CMK (cell line): ENCODE measurements at regions not wholly inside any gene's neighbourhood (a gene's known extent, or its start where the extent isn't known, plus 50 kb on each side); places are given as distances from the start of the nearest gene placed in this dataset.
A peak's percentile ranks its signal among the peaks of the same experiment; 100 is the strongest.
"Not testable (repeated sequence)": the region's sequence is repeated elsewhere in the genome, so short reads cannot be mapped to it uniquely, and the experiment has no call there.

Experiments
- DNase-seq: peaks from one replicate; pipeline ENCODE4 v3.0.0-alpha.2; 2010; ENCODE audit warnings: low read depth

DNA sequence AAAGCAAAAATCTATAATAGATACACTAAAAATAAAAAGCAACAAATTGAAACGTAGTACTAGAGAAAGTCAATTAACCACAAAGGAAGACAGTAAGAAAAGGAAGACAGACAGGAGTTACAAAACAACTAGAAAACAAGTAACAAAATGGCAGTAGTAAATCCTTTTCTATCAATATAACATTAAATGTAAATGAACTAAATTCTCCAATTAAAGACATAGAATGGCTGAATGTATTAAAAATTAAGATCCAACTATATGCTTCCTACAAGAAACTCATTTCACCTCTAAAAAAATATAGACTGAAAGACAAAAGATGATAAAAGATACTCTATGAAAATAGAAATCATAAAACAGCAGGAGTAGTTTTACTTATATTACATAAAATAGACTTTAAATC is 79.1 kb downstream of the CTH start:
- no peak for DNase-seq

- DNase-seq, result no peak
Observed at GRCh38 chr1:70495370-70495769, 84.3 kb downstream of the CTH start.

DNA sequence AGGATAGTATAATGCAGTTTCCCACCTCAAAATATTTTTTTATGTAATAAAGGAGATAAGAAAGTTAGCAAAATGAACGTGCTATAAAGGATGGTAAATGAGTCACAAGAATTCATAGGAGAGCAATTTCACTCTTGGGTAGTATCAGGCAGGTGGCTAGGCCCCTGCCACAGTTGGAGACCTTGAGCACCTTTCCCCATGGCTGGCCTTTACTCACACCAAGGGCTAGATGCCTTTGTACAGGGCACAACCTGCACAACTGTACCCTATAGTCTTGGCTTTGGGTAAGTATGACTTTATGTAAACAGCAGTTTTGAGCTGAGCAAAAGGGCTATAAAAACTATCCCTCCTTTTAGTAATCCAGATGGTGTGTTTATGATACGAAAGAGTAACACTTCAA is 85.1 kb downstream of the CTH start:
- DNase-seq, result no peak

DNA sequence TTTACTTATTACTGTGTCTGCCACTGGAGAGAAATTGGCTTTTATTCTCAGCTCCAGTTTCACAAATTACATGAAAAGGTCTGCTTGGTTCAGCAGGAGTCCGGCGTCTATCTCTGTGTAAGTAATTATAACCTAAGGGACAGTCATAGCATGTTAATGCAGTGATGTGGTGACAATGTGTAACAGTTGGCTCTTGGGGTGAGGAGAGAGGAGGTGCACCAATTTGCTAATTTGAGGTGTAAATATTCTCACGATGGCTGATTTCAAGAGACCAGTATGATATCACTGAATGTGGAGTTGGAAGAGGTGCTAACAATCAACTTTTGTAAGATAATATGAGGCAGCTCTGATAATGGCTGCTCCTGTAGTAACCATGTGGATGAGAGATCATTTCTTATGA is 86.1 kb downstream of the CTH start:
- no peak for DNase-seq

- DNase-seq, result no peak
Observed at GRCh38 chr1:70498666-70499065, 87.6 kb downstream of the CTH start.

GRCh38 chr1:70499695-70500094 is 88.6 kb downstream of the CTH start:
- DNase-seq, result no peak

DNA sequence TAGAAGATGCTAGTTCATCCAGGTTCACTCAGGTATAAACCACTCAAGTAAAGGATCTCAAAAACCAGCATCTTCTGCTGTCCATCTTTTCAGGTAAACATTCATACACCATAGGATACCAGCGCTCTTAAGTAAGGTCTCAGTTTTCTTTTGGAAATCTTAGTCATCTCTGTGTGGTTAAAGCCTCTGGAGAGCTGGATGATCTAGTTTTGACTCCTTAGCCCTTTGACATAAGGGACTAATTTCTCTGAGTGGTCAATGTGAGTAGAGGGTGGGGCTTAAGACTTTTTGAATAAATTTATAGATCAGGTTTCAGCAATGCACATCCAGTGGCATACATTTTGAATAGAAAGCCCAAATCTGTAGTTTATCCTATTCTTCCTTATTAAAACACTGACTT is 92.3 kb downstream of the CTH start:
- no peak for DNase-seq

DNA sequence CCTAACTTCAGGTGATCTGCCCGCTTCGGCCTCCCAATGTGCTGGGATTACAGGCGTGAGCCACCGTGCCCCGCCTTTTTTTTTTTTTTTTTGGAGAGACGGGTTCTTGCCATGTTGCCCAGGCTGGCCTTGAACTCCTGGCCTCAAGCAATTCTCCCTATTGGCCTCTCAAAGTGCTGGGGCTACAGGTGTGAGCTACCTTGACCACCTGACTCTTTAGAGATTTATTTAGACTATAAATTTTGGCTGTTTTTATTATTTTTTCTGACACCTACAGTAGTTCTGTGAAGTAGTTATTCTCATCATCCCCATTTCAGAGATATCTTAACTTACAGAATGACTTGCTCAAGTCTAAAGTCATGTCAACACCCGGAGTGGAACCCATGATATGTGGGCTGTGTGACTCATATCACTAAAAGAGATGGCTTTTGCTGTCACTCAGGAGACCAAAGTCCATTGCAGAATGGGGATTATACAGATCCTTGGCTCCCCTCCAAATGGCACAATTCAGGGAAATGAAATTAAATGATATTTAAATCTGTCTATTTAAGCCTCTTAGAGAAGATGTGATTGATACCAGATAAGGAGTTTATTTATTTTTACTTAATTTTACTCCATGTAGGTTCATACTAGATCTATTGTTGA is 93.2 kb downstream of the CTH start:
- no peak for DNase-seq

- no peak for DNase-seq
Observed at GRCh38 chr1:70504821-70505193, 93.7 kb downstream of the CTH start.

DNA sequence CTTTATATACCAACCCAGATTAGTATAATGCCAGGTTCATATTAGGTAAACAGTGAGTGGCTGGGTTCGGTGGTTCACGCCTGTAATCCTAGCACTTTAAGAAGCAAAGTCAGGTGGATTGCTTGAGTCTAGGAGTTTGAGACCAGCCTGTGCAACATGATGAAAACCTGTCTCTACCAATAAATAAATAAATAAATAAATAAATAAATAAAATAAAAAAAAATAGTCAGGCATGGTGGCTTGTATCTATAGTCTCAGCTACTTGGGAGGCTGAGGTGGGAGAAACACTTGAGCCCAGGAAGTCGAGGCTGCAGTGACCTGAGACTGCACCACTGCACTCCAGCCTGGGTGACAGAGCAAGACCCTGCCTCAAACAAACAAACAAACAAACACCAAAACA is 96.9 kb downstream of the CTH start:
- DNase-seq, result not testable (repeated sequence)

DNA sequence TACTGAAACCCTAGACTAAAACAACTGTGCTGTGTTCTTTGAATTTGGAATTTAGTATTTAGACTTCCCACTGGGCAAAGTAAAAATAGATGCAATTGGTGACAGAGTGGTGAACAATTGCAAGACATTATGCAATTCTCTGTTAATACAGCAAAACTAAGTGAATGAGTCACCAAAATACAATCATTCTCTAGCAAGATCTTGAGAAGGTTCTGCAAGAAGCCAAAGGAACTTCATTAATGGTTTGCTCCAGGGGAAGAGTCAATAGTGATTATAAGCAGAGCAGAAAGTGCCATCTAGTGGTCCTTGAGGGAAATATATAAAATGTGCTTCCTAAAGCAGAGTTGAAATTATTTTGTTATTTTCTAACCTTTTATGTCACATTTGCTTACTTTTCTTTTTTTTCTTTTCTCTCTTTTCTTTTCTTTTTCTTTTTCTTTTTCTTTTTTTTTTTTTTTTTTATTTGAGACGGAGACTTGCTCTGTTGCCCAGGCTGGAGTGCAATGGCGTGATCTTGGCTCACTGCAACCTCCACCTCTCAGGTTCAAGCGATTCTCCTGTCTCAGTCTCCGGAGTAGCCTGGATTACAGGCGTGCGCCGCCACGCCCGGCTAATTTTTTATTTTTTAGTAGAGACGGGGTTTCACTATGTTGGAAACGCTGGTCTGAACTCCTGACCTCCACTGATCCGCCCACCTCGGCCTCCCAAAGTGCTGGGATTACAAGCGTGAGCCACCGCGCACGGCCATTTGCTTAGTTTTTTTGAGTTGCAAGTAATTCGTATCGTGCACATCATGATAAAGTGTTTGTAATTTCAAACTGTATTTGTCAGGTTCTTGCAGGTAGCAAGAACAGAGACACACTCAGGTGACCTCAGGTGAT is 99.2 kb downstream of the CTH start:
- DNase-seq, result peak; percentile 44

DNA sequence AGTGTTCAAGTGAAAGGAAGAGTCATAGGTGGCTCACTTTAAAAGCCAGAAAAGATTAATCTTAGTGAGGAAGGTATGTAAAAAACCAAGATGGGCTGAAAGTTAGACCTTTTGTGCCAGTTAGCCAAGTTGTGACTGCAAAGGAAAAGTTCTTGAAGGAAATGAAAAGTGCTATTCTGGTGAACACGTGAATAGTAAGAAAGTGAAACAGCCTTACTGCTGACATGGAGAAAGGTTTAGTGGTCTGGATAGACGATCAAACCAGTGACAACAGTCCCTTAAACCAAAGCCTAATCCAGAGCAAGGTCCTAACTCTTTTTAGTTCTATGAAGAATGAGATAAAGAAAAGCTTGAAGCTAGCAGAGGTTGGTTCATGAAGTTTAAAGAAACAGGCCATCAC is 106.4 kb downstream of the CTH start:
- DNase-seq, result no peak

DNA sequence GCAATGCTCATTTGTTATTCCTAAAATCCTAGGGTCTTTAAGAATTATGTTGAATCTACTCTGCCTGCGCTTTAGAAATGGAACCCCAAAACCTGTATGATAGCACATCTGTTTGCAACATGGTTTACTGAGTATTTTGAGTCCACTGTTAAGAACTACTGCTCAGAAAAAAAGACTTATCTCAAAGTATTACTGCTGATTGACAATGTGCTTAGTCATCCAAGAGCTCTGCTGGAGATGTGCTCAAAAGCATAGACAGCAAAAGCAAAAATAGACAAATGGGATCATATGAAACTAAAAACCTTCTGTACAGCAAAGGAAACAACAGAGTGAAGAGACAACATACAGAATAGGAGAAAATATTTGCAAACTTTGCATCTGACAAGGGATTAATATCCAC is 107.0 kb downstream of the CTH start:
- peak; percentile 7 for DNase-seq

GRCh38 chr1:70528590-70529333 is 117.7 kb downstream of the CTH start:
- DNase-seq, result peak; percentile 25

- no peak for DNase-seq
Observed at GRCh38 chr1:70536708-70537366, 125.8 kb downstream of the CTH start.

- no peak for DNase-seq
Observed at GRCh38 chr1:70537788-70538187, 126.7 kb downstream of the CTH start.

DNA sequence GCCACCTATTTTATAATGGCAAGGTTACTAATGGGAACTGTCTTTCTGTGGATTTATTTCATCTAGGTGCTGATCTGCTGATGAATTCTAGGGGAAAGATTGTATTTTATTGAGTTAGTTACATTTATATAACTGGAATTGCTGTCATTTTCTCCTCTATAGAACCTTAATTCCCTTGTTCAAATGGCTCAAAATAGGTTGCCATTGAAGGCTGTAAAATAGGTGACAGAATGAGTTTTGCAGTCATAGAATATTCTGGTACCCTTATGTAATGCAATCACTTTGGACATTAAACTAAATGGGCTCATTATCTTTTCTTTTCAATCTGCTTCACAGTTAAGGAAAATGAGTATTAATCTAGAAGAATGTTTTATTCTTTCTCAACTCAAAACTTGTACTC is 131.0 kb downstream of the CTH start:
- DNase-seq, result no peak

DNA sequence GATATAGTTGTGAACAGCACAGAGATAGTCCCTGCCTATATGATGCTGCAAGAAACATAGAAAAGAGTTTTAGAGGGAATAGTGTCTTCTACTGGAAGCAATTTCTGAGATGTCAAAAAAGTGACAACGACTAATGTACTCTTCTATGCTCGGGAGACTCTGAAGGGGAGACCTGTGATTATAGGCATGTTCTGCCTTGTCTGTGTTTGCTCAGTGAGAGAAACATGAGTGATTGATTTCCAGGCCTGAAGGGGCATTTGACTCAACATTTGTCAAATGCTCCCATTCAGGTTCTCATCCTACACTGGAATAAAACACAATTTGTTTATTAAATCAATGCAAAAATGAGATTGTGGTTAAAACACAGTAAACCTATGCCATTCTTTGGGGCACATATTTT is 131.8 kb downstream of the CTH start:
- no peak for DNase-seq

DNA sequence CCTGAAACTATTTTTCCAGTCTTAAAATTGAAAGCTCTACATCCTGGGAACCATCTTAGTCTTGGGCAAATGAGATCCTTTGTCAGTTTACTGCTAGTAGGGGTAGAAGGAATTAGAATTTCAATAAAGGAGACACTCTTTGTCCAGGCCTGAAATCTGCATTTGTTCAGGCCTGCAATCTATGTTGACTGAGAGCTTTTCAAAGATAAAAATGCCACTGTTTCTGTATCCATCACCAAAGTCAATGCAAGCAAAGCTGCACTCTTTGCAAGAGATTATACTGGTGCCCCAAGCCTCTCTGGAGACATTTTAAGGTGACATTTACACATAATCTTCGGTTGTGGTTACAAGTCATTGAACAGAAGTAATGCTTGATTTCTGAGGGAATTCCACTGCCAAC is 135.7 kb downstream of the CTH start:
- DNase-seq, result no peak

DNA sequence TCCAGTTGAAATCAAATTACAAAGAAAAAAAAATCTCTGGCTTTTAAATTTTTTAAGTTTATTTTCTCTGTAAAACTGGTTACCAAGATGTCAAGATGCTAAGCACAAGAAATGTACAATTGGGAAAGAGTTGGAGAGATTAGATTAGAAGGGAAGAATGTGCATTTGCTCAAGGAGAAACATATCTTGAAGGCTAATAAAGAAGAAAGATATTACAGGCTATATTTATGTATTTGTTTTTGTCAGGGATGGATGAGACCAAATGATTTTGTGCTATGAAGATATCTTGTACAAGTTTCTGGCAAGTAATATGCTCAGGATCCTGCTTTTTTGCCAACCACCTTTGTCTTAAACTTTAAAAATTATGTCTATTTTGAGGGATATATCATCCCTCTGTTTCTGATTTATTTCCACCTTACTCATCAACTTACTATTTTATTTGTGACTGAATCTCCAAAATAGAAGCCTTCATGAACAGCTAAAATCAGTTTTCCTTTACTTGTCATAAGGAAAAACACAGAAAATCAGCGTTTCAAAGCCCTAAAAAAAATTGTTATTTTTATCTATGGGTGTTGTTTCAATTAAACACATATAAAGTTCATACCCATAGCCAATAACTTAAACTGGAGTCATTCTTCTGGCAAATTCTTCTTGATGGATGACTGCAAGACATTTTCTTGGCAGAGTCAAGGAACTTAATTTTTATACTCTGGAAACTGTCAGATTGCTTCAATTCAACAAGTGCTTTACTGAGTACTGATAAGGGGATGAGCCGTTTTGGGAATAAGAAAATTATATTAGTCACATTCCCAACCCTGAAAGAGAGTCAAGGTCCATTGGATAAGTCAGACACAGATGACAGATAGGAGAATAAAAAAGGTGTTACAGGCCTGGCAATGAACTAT is 141.8 kb downstream of the CTH start:
- no peak for DNase-seq

DNA sequence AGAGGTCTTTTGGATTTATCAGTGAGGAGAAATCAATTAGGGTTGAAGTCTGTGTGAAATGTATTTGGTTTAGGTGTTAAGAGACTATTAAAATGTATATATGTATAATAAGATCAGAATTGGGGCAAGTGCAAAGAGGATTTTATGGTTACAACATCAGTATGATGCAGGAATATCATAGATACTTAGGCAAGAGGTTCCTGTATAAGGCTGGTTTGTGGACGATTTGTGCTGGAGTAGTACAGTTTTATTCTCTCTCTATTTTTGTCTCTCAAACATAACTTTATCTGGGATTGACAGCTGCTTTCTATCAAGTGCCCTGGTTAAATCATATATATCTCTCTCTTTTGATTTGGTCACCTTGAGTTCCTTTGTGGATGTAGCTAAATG is 142.5 kb downstream of the CTH start:
- DNase-seq, result no peak

DNA sequence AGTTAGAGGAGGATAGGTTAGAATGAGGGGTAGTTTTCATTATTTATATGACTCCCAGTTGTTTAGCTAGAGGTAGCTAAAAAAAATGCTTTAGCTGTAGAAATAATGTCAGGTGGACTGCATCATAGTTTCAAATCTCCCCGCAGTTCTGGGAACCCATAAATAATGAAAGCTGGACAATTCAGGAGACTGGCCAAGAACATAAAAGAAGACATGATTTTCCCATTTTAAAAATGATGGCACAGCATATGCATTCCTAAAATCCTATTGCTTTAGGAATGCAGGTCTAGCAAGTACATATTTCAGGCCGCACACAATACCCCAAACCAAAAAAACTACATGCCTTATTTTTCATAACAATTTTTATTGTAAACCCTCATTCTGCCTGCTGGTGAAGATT is 143.3 kb downstream of the CTH start:
- DNase-seq, result no peak
